H7 (cell line): ENCODE measurements at regions not wholly inside any gene's neighbourhood (a gene's known extent, or its start where the extent isn't known, plus 50 kb on each side); places are given as distances from the start of the nearest gene placed in this dataset.

Experiments used
- DNase-seq: peaks from one replicate; pipeline ENCODE4 v3.0.0; 2012
- H3K27me3 ChIP-seq: 2 replicates; pipeline ENCODE4 v1.6.0; 2011; ENCODE audit warnings: mild to moderate bottlenecking, low read length; ENCODE audit not compliant: control insufficient read depth, insufficient read depth
- H3K36me3 ChIP-seq: replicated peaks from 2 replicates; pipeline ENCODE4 v1.5.1; 2011; ENCODE audit warnings: low read length; ENCODE audit not compliant: control insufficient read depth, insufficient read depth
- H3K4me3 ChIP-seq: 2 replicates; pipeline ENCODE4 v1.5.1; 2011; ENCODE audit warnings: low read depth, mild to moderate bottlenecking, control low read depth, low read length, moderate library complexity; ENCODE audit not compliant: insufficient read depth

DNA sequence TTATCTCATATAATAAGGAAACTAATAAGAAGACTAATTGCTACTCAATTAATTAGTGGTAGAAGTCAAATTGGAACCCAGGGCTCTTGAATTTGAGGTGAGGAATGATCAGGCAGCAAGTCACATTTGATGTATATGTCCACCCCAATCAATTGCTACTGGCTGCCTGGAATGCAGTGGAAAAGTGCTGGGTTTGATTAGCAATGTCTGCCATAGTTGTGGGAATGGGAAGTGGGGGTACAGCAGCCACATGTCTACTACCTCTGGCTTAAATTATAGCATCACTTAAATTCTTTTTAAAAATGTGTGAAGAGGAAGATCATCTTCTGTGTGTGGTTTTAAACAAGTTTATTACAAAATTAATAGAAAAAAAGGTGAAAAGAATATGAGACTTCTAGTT, 50.8 kb upstream of the NAV2 start:
- Histone ChIP-seq H3K27me3 (no peaks in the 10 kb centered on the region), H3K4me3 (no peak overlapping the region), H3K36me3 (no peaks in the 10 kb centered on the region)
- no peak for DNase-seq

DNA sequence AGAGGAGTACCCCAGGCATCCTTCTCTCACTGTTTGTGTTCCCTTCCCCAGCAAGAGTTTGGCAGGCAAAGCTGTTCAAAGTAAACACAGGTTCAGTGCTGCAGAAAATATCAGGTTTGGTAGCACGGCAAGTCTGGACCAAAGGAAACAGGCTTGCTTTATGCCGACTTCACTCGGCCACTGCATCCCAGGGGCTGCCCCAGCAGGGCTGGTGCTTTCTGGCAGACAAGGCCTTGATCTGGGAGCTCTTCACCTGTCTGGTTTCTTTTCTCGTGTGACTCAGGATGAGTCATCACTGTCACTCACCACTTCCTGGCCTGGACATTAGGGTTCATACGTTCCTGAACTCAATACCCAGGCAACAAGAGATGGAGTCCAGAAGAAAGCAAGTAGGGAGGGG, 52.6 kb upstream of the NAV2 start:
- no peak for DNase-seq
- Histone ChIP-seq H3K27me3 (no peaks in the 10 kb centered on the region), H3K36me3 (no peaks in the 10 kb centered on the region), H3K4me3 (no peak overlapping the region)

DNA sequence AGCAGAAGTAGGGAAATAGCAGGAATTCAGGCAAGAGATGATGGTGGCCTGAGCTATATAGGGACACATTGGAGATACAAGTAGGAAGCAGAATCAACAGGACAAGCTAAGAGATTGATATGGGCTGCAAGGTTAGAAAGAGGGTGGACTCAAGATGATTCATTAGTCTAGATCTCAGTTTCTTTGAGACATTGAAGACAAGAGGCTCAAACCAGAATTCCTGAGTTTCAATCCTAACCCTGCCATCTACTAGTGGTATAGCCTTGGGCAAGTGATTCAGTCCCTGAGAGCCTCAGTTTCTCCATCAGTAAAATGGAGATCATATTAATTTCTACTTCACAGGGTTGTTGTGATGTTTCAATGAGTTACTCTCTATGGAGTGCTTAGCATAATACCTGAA, 53.1 kb upstream of the NAV2 start:
- DNase-seq: no peak
- Histone ChIP-seq H3K27me3 (no peaks in the 10 kb centered on the region), H3K4me3 (no peak overlapping the region), H3K36me3 (no peaks in the 10 kb centered on the region)

DNA sequence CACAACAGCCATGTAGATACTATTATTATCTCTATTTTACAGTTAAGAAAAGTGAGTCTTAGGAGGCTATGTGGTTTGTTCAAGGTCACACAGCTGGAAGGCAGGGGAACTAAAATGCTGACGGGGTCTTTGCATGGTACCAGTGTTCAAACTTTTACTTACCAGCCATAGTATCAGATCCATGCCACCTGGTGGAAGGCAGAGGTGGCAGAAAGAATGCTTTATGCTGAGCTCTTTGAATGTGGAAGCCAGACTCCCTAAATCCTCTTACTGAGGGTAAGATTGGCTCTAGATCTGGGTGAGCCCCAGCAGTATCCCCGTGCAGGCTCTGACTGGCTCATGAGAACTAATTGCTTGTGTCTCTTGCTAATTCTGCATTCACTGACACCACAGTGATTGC, 54.3 kb upstream of the NAV2 start:
- Histone ChIP-seq H3K27me3 (no peaks in the 10 kb centered on the region), H3K36me3 (no peaks in the 10 kb centered on the region), H3K4me3 (no peak overlapping the region)
- no peak for DNase-seq

DNA sequence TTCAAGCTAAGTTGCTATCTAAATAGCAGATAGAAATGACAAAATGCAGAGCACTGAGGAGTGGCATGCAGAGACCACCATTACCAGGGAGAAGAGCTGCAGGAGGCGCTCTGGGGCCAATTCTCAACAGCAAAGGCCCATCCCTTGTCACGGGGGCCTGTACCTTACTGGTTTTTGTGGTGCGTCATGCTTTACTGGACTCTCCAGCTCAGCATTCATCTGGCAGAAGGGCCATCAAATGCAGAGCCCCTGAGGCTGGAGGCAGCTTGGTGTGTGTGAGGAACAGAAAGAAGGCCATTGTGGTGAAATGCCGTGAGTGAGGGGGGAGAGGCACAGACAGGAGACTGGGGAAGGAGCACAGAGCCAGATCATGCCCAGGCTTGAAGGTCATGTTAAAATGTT, 56.5 kb upstream of the NAV2 start:
- DNase-seq: peak; percentile 40
- H3K4me3 ChIP-seq: no peak overlapping the region
- no peaks in the 10 kb centered on the region for H3K36me3 ChIP-seq
- H3K27me3 ChIP-seq: no peaks in the 10 kb centered on the region

DNA sequence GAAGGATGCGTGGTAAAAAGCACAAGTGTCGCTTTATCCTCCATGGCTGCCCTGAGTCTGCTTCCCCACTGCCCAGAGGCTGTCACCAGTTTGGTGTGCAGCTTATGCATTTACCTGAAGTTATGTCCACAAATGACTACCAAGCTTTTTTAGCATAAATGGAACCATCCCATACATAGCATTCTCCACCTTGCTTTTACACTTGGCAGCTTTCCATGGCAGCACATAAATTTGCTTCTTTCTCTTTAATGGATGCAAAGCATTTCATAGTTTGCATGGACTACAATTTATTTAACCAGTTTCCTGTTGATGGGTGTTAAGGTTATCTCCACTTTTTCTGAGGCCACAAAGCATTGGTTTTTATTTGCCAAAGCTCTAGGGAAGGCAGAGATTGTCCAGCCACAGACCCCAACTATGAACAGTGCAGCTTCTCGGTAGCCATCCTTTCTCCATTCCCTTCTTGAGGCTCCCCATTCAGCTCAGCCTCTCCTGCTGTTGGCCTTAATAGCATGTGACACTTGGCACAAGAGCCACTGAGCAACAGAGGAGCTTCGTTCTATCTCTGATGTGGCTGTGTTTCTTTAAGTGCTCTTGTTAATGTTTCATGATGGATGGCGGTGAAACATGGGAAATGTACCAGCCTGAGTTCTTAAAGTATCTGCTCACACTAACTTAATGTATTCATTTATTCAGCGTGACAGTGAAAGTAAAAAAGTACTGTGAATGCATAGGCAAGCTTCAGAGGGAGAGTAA, 59.8 kb upstream of the NAV2 start:
- no peak overlapping the region for H3K4me3 ChIP-seq
- DNase-seq: no peak
- H3K27me3 ChIP-seq: no peaks in the 10 kb centered on the region
- no peaks in the 10 kb centered on the region for H3K36me3 ChIP-seq

DNA sequence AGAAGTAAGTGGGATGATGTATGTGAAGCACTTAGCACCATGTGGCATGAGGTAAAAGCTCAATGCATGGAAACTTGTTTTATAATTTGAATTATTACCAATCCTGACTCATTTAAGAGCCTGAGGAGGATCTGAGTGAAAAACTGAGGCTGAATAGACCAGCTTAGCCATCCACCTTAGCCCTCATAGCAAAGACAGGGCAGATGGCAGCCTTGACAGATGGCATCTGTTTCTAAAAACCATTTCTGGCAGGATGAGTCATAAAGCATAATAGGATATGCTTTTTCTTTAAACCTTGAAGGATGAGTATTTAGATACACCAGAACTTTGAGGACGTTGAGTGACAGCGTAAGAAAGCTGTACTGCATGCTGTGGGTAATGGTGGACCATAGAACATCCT, 61.0 kb upstream of the NAV2 start:
- Histone ChIP-seq H3K27me3 (no peaks in the 10 kb centered on the region), H3K36me3 (no peaks in the 10 kb centered on the region)
- no peak for DNase-seq

DNA sequence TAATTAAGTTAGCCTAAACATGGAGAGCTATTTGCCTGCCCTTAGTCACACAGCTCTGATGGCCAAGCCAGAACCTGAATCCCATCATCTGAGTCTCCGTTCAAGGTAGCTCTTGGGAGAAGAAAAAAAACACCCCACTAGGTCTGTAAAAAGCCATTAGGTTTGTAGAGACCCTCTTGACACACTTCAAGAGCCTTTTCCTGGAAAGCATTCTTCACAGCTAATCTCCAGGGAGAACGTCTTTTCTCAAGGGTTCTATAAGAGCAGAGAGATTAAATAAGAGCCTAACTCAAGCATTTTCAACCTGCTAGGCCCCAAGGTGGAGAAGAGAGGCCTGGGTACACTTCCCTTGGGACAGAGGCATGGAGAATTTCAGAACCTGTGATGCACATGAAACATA, 61.6 kb upstream of the NAV2 start:
- Histone ChIP-seq H3K36me3 (no peaks in the 10 kb centered on the region), H3K27me3 (no peaks in the 10 kb centered on the region), H3K4me3 (no peak overlapping the region)
- no peak for DNase-seq

More for the DNA sequence above, 61.0 kb upstream of the NAV2 start:
- no peak overlapping the region for H3K4me3 ChIP-seq

DNA sequence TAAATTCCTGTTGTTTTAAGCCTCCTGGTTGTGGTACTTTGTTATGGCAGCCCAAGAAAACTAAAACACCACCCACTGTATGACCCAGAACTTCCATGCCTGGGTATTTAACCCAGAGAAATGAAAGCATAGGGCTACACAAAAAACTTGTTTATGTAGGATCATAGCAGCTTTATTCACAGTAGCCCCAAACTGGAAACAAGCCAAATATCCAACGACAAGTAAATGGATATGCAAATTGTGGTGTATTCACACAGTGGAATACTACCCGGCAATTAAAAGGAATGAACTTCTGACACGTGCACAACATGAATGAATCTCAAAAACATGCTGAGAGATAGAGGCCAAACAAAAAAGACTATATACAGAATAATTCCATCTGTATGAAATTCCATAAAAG, 62.2 kb upstream of the NAV2 start:
- DNase-seq: no peak
- no peak overlapping the region for H3K4me3 ChIP-seq
- H3K27me3 ChIP-seq: no peaks in the 10 kb centered on the region
- H3K36me3 ChIP-seq: no peaks in the 10 kb centered on the region

DNA sequence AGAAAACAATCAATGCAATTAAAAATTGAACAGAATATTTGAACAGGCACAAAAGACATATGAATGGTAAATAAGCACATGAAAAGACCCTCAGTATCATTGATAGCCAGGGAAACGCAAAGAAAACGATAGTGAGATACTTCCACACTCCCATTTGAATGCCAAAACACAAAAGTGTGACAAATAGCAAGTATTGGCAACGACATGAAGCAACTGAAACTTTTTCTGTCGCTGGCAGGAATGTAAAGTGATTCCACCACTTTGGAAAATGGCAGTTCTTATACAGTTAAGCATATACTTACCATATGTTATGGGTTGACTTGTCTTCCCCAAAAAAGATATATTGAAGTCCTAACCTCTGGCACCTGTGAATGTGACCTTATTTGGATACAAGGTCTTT, 62.9 kb upstream of the NAV2 start:
- Histone ChIP-seq H3K27me3 (no peaks in the 10 kb centered on the region), H3K4me3 (no peak overlapping the region)

DNA sequence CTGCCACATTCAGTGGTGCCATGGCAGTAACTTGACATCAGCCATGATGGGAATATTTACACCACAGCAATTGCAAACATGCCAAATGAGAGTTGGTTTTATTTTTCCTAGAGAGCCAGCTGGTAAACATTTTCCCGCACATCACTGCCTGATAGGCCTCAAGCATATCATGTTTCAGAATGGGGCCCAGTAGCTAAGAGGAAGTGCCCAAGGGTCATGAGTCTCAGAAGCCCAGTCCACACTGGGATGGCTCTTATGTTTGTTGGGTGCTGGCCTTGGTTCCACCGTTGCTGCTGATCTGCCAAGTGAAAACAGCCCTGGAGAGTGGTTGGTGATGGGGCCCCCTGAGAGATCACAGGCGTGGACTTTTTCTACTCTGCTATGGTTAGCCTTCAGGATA, 64.3 kb upstream of the NAV2 start:
- H3K36me3 ChIP-seq: no peaks in the 10 kb centered on the region
- DNase-seq: no peak
- H3K27me3 ChIP-seq: no peaks in the 10 kb centered on the region
- no peak overlapping the region for H3K4me3 ChIP-seq

More for the DNA sequence above, 62.9 kb upstream of the NAV2 start:
- DNase-seq: no peak
- H3K36me3 ChIP-seq: no peaks in the 10 kb centered on the region

DNA sequence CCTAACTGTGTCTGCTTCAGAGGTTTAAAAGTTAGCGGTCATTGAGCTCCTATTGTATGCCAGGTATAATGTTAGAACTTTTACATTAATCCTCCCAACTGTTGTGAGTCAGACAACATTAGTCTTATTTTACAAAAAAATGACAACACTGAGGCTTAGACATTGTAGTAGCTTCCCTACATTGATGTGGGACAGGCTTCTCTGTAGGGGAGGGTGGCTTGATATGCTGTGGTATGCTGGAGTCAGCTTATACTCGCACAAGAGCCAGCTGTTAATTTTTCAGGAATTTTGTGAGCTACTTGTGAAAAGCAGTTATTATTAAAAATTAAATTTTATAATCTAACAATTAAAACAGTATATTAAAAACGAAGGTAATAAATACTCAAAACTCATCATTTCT, 64.8 kb upstream of the NAV2 start:
- Histone ChIP-seq H3K4me3 (no peak overlapping the region), H3K27me3 (no peaks in the 10 kb centered on the region), H3K36me3 (no peaks in the 10 kb centered on the region)
- no peak for DNase-seq

DNA sequence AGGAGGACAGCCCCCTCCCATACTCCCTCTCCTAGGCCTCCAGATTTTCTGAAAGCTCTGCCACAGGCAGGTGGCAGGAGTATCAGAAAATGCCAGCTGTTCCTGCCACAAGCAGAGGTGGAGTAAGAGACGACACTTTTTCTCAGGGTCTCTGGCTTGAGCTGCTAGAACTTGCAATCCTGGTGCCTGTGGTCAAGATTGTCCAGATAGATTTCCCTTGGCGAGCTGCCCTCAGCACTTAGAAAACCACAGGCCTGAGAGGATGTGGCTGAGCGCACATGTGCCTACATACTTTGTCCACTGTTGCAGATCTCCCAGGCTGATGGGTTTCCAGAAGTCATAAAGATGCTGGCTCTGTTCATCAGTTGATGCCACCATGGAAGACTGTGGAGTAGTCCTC, 65.7 kb upstream of the NAV2 start:
- no peaks in the 10 kb centered on the region for H3K27me3 ChIP-seq
- H3K36me3 ChIP-seq: no peaks in the 10 kb centered on the region
- DNase-seq: no peak
- no peak overlapping the region for H3K4me3 ChIP-seq

DNA sequence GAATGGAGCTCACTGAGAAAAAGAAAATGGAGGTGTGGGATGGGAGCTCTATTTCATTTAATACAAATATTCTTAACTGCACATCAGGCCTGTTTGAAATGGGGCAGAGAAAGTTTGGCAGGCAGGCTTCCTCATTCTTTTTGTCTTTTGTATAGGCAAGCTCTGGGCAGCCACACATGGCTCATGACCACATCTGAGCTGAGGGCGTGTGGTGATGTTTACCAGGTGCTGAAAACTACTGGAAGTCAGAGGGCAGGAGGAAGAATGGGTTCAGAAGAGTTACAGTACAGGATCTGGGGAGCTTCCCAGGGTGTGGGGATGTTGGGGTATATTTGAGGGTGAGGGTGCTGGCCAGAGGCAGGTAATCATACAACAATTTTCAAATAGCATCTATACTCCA, 66.3 kb upstream of the NAV2 start:
- H3K27me3 ChIP-seq: no peaks in the 10 kb centered on the region
- no peaks in the 10 kb centered on the region for H3K36me3 ChIP-seq
- no peak overlapping the region for H3K4me3 ChIP-seq
- no peak for DNase-seq

DNA sequence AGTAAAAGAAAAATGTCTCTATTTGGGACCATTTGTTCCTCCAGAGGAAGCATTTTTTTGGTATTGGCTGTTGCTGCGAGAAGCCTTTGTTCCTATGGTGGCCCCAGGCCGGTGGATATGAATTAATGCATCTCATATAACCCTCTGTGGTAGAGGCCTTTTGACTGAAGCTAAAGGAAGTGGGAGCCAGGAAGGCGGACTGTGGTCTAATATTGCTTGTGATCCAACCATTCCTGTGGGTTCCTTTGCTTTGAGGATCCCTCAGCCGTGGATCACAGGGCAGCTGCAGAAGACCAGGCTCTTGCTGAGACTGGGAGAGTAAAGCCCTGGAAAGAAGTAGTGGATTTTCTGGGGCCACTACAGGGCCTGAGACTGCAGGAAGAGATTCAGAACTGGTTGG, 68.3 kb upstream of the NAV2 start:
- Histone ChIP-seq H3K27me3 (no peaks in the 10 kb centered on the region), H3K4me3 (no peak overlapping the region), H3K36me3 (no peaks in the 10 kb centered on the region)
- DNase-seq: no peak
